Ecto neural progenitor cell (in vitro differentiated cells): ENCODE measurements at regions not wholly inside any gene's neighbourhood (a gene's known extent, or its start where the extent isn't known, plus 50 kb on each side); places are given as distances from the start of the nearest gene placed in this dataset.

Source experiments
- DNase-seq: peaks from one replicate; pipeline ENCODE4 v3.0.0-alpha.2; 2018; ENCODE audit warnings: low spot score

DNA sequence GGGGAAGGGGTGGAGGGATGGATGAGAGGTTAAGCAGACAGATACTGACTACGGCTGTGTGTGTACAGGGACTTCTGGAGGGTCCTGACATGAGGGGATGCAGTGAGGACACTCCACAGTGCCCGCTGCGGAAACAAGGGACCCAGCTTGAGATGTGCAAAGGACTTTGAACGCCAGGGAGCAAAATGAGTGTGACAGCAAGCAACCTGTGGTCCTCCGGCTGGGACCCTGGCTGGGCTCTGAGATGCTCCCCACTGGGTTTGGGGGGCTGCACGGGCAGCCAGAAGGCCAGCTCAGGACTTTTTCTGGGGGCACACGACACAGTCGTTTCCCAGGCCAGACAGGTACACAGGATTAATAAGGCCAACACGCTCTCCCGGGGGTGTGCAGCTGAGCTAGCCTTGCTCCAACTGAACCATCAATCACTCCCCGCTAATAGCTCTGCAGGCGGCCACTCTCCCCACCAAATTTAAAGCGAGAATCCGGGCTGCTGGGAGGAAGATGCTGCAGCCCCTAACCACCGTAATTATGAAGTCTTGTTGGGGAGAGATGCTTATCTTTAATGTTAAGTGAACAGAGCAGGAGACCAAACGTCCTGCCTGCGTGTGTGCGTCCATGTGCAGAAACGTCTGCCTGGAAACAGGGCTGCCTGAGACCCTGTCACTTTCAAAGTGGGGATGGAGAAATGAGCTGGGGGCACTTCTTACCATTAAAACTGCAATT lies 51.6 kb upstream of the DLK1 start:
- no peak for DNase-seq

- no peak for DNase-seq
Observed at GRCh38 chr14:100675699-100676684, 50.7 kb upstream of the DLK1 start.
